GM18517 (cell line): ENCODE measurements at regions not wholly inside any gene's neighbourhood (a gene's known extent, or its start where the extent isn't known, plus 50 kb on each side); places are given as distances from the start of the nearest gene placed in this dataset.

Experiments used
- ATAC-seq: cut with Tn5 transposase; IDR thresholded peaks from one replicate; pipeline ENCODE4 v1.9.1; 2021; ENCODE audit warnings: mild to moderate bottlenecking, moderate library complexity; ENCODE audit not compliant: unreplicated experiment

DNA sequence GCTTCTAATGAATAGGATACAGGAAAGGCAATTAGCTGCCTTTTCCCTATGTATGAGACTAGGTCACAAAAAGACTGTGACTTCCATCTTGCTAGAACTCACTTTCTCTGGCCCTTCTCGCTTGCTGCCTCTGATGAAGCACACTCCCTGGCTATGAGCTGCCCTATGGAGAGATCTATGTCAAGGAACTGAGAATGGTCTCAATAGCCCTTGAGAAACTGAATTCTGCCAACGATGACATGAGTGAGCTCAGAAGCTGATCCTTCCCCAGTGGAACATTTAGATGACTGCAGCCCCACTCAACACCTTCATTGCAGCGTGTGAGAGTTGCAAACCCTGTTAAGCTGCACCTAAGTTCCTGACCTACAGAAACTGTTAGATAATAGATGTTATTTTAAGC is 309.8 kb downstream of the COG6 start:
- no peak for ATAC-seq

DNA sequence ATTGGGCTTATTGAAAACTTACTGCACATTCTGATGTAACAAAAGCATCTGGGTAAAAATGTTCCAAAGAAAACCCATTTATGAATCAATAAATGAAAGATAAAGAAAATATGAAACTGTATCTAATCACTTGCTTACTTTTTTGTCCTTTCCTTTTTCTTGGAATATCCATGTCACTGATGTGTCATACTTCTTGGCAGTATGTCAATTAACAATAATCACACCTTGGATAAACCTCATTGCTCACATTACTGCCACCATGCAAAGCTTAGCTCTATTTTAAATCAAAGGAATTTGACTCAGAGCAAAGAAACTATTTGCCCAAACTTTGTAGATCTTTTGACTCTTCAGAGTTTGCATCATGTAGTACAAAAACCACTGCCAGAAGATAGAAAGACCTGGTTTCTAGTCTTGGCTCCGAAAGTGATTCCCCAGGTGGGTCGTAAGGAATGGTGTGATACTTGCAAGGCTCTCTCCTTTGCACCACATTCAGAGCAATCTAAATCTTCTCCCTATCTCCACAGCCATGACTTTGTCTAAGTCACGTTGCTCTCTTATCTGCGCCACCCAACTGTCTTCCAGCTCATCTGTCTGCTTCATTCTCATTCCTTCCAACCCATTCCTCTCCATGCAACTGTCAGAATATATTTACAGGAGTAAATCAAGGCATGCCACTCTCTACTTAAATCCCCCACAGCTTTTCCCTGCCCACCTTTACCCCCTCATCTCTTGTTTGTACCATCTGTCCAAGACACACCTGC is 311.9 kb downstream of the COG6 start:
- ATAC-seq: no peak

DNA sequence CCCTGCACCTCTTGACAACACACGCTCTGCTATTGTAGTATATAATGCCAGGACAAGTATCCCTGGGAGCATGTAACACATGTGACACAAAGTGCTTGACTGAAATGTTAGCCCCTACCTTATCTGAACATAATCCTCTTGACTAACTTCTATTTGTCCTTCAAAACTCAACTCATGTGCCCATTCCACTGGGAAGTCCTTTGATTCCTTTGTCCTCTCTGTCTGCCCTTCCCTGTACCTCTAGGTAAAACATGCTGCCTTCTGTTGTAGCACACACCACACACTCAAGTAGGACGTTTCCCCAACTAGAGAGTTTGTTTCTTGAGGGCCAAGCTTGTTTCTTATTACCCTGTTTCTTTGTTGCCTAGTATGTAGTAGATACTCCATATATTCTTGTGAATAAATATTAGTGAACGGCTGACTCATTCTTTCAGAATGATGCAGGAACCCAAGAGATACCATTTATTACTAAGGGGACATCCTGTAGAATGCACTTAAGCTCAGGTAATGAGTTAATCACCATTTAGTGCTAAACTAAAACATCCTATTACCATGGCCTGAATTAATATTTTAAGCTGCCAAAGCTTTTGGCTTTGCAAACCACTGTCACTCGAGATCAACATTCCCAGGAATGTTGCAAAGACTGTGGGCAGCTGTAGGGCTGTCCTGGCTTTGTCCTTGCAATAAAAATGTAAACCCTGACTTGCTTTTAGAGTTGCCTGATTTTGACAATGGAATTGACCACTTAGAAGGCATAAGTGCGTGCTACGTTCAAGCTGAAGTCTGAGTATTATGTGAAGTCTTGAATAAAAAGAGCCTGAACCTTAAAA is 313.4 kb downstream of the COG6 start:
- ATAC-seq: no peak

DNA sequence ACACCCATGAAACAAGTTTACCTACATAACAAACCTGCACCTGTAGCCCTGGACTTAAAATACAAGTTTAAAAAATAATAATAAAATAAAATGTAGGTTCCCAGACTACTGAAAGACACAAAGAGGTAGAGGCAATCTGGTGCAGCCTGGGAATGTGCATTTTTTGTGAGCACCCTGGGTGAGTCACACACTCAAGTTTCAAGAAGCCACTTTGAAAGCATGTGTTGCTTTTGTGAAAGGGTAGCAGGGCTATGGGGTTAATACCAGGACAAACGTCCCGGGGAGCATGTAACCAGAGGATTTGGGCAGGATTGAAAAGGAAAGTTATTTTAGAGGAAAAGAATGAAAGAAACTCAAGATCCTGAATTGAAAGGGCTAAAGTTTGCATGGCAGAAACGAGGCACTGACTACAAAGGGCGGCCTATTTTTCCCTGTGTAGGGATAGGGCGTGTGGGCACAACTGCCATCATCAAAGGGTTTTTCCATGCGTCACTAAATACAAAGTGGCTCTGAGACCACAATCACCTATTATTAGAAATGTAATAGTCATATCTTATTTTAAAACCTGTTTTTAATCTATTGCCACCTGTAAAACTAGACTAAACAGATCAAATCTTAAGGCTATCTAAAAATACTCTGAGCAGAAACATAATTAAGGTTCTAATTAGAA is 314.9 kb downstream of the COG6 start:
- ATAC-seq: no peak

DNA sequence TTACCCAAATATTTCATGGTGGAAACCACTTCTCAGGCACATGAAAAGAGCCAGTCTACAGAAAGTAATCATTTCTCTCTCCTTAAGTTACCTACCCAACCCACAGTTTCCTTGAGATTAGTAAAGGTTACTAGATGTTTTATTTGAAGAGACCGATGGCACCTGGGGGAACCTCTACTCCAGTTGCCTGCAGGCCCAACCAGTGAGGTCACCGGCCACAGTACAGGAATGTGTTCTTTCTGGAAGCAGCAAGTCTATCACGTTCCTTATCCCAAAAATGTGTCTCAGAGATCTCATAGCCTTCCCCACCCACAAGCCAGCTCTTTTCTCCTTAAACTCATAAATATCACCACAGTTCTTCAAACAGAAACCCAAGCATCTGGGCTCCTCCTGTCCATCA is 316.1 kb downstream of the COG6 start:
- ATAC-seq: no peak

DNA sequence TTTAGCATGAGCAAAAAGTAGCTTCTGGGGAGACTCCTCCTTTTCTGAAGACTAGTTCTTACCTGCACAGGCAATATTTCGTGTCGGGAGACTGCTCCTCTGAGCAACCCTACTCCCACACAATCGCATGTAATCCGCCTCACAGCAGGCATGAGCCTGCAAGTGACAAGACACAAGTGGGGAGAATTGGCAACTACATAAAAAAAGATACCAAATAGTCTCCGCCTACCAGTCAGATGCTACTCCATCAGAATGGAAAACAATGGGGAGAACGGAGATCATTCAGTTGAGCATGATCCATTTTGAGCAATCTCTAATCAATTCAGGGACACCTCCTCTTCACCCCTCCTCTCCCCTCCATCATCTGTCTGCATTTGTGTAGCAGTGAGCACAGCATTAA is 321.0 kb downstream of the COG6 start:
- ATAC-seq: no peak

DNA sequence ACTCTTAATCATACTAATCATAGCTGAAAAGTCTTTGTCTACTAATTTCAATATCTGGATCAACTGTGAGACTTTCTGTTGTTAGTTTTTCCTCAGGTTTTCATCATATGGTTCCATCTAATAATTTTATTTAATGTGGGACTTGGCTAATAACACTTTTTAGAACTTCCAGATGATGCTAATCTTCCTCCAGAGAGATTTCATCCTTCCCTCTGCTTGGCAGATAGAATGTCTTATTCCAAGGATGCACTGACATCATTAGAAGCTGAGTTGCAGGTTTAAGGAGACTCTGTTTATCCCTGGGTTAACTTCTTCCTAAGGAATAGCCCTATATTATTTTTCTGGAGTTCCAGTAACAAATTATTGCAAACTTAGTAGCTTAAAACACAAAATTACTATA is 325.6 kb downstream of the COG6 start:
- ATAC-seq: no peak

DNA sequence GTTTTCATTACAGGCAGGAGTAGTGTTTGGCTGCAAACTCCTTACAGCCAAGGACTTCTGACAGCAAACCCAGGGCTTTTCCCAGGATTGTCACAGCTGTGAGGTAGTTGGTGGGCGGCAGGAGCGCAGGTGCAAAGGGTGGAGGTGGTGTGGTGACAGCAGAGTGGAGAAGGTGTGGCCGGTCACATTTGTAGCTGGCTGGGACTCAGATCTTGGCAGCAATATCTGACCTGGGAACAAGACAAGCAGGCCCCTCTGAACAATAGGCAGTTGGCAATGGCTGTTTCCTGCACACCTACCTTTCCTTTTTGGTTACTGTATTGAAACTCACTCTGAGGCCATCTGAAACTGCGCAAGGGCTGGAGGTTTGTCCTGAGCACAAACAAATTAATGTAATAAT is 327.3 kb downstream of the COG6 start:
- ATAC-seq: no peak

DNA sequence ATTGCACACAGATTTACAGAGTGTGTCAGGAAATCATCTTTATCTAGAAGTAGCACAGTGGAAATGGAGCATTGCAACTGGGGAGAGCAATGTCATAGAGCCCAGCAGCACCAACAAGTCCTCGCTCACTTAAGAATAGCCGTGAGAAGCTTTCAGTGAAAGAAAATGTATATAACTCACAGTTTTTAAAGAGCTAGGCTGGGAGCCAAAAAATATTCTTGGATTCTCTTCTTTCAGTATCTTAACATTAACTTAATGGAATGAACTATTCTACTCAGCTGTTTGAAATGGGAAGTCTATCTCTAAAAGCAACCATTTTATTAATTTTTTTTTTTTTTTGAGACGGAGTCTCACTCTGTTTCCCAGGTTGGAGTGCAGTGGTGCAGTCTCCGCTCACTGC is 329.6 kb downstream of the COG6 start:
- ATAC-seq: no peak

DNA sequence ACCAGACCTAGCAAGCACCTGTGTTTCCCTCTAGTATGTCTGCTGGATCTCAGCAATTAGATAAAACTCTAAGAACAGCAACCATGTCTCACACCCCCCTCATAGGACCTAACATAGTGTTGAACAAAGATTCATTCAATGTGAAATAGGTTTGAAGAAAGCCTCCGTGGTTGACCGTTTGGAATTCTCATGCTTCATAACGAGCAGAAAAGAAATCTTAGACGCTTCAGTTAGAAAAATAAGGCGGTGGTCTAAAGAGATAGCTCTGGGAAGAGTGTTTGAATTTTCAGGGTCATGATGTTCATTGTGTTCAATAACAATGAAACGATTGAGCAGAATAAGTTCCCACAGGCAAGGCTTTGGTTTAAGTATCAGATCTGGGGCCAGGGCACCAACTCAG is 332.9 kb downstream of the COG6 start:
- no peak for ATAC-seq

DNA sequence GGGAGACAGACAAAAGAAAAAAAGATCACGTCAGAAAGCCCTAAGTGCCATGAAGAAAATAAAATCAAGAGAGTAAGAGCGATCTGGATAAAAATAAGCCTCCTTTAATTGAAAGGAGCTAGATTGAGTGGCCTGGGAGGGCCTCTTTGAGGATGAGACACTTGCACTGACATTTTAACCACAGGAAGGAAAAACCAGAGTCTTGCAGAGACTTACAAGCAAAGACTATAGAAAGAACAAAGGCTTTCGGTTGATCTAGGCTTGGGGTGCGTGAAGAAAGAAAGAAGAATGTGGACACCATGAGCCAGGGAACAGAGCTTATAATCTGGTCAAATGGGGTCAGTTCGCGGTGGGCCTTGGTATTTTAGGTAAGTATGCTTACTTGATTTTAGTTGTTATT is 342.7 kb downstream of the COG6 start:
- ATAC-seq: no peak

DNA sequence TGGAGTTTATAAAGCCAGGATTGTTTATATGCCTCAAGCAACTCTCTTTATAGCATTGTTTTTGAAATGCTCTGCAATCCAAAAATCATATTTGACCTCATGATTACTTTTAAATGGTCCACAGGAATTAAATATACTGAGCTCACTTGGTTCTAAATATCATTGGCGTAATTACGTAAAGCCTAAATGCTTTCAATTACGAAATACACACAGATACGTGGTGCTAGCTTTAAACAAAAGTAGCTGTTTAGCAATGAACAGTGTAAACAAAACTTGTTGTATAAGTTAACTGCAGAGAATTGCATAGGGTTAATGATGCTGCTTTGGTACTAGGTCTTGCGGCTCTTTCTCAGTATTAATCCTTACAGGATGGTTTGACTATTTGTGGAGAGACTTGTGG is 346.6 kb downstream of the COG6 start:
- ATAC-seq: no peak

DNA sequence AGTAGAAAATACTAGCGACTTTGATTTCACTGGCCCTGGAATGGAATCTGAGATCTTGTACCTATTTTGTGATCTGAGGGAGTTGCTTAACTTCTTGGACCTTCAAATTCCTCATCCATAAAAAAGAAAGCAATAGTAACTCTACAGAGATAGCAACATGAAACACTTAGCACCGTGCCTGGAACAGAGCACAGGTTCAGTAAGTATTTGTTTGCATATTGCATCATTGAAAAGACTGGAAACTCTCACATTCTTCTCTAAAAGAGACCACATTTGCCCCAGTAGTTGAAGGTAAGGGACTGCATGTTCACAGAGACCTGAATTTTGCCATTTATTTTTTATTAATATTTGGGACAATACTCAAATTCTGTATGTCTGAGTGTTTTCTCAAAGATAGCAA is 358.1 kb downstream of the COG6 start:
- ATAC-seq: no peak

DNA sequence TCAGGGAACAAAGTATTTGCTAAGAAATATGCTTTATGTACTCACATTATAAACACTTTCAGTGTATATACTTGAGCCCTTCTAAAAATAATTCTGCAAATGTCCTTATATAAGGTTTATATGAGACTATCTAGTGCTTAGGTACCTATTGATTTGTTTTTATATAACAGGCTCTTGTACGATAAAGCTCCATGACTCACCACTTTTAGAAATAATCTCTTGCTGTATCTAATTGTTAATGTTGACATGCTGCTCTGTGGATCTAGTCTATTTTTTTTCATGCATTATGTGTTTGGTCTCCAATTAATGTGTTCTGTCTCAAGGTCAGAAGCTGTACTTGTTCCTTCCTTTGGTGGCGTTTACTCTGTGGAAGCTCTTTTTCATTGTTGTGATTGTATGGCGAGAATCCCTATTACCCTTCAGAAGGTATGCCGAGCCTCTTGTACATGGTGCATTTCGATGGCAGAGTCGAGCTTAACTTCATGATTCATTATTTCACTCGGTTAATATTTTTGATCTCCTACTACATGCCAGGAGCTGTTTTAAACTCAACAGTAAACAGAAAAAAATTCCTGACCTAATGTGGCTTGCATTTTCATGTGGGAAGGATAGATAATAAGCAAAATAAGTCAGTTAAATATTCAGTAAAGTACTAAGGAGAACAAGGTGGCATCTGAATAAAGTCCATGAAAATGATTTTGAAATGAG is 361.6 kb downstream of the COG6 start:
- no peak for ATAC-seq

DNA sequence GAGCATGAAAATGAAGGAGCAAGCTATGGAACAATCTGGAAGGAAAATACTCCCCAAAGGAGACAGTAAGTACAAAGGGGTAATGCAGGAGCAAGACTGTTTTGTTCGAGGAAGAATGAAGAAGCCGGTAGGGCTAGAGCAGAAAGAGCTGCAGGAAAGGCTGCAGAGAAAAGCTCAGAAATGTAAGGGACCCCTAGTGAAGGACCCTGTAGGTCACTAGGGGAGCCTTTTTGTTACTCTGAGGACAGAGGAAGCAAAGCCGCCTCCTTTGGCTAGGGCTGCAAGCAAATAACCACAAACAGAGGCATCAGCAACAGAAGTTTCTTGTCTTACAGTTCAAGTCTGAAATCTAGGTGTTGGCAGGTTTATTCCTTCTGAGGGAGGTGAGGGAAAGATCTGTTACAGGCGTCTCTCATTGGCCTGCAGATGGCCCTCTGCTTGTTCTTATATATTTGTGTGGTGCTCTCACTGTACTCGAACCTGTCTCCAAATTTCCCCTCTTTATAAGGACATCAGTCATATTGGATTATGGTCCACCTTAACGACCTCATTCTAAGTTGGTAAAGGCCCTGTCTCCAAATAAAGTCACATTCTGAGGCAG is 362.3 kb downstream of the COG6 start:
- no peak for ATAC-seq

DNA sequence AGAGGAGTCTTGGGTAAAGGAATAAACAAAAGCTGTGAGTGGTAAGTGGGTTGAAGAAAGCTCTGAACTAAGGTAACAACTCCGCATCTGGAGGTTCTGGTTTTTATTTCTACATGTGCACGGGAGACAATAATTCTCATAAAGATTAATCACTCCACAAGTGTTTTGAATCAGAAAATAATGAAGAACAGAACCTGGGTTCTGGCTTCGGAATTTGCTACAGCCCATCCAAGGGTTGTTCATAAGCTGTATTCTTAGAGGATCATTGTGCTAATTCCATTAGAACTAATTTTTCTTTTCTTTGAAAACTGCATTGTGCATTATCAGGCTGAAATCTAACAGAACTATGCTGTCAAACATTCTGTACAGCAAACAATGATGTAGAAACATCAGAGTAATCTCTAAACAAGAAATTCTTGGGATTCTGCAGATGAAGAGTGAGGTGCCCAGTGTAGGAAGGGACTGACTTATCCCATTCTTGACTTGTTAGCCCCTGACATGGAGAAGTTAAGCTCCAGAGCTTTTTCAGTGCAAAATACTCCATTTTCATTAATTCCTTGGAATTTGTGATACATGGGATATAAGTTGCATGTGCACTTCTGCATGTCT is 368.2 kb downstream of the COG6 start:
- no peak for ATAC-seq

DNA sequence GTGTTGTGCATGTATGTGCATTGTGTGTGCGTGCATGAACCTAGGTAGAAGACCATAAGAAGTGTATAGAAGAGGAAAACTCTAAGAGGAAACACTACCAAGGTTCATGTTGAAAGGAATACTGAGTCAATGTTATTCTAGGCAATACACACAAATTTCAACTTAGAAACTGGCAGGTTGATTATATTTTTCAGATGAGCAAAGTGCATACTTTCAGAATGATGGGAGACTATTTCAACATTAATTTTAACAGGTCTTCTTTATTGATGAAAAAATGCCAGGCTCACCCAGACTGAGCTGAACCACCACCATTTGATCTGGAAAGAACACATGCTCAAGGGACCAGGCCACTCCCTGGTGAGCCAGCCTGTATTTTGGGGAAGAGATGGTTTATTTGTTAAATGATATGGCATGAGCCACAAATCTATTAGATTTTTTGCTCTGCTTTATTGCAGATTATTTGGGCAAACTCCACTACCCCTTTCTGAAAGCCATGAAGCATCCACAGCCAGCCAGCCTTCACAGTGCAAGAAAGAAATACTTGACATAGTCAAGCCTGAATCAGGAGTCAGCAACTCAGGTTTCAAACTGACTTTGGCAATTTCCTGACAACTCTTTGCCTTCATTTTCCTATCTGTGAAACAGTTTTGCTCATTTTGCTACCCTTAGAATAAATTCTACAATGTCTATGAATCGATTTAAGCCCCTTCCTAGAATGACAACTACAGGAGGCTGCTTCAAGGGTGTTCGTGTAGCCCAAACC is 368.9 kb downstream of the COG6 start:
- ATAC-seq: no peak

DNA sequence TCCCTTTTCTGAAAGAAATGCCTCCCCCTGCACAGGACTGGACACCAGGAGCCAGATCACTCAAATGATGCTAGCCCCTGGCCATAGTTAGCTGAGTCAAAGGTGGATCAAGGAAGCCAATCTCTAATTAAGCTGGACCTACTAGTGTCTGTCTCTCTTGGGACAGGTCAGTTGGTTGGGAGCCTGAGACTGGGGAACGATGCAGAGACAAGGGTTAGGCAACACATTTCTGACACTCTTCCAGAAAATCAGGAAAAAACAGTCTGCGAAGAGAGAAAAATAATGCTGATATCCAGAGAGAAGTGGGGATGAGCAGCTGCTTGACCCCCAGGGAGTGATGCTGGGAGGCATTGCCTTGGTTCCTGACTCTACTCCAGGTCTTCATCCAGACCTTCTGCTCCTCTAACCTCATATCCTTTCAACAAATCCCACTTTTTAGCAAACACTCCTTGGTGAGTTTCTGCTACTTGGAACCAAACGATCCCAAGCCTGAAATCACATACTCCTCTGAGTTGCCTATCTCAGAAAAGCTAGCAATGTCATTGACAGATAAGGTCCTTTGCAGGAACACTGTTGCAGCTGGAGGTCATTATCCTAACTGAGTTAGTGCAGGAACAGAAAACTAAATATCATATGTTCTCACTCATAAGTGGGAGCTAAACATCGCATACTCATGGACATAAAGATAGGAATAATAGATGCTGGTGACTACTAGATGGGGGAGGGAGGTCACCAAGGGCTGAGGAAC is 369.7 kb downstream of the COG6 start:
- no peak for ATAC-seq

DNA sequence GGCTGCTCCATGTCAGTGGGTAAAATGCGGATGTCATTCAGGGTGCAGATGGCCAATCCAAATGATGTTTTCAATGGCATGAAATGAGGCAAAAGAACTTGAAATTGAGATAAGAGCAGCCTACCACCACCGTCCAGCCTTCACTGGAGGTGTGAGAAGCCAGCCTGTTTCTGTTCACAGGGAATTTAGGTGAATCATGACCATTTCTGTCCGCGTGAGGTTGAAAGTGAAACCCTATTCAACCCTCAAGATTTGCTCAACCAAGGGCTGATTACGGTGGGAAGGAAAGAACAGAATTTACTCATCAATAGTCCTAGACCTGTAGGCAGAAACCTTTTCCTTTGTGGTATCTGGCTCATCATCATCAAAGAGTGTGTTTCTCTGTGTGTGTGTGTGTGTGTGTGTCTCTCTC is 370.7 kb downstream of the COG6 start:
- ATAC-seq: peak; percentile 92
